Testis (tissue), 2 donors: ENCODE measurements at regions not wholly inside any gene's neighbourhood (a gene's known extent, or its start where the extent isn't known, plus 50 kb on each side); places are given as distances from the start of the nearest gene placed in this dataset.

Source experiments
- POLR2A ChIP-seq: fragments of 450-650 bp; IDR thresholded peaks from one replicate; pipeline ENCODE4 v1.6.1; 2017; ENCODE audit warnings: antibody characterized with exemption, mild to moderate bottlenecking, moderate library complexity
- TF ChIP-seq, protein P1 (sequence below), 3 experiments: fragments of 450-650 bp in 2 of 3; fragments of 200-600 bp in 1 of 3; sonication (generic) in 1 of 3; IDR thresholded peaks; one replicate each; pipeline ENCODE4 v1.5.1; 2016 to 2019; ENCODE audit warnings: antibody characterized with exemption in 3 of 3, mild to moderate bottlenecking in 2 of 3, moderate library complexity in 1 of 3

DNA sequence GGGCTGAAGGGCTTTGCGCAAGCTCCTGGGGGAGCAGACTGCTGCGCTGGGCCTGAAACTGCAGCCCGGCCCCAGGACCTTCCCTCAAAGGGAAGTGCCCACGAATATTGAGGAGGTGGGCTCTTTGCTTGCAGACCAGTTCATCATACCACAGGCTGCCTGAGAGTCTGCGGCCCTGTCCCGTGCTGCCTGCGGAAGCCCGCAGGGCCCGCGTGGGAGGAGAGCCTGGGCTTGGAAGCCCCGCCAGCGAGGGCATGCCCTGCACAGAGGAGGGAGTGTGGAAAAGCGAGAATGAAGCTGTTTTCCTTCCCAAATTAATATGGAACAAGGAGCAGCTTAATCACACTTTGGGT is 83.6 kb upstream of the MKI67 start:
- TF ChIP-seq POLR2A: no peak
- TF ChIP-seq, protein P1, sequence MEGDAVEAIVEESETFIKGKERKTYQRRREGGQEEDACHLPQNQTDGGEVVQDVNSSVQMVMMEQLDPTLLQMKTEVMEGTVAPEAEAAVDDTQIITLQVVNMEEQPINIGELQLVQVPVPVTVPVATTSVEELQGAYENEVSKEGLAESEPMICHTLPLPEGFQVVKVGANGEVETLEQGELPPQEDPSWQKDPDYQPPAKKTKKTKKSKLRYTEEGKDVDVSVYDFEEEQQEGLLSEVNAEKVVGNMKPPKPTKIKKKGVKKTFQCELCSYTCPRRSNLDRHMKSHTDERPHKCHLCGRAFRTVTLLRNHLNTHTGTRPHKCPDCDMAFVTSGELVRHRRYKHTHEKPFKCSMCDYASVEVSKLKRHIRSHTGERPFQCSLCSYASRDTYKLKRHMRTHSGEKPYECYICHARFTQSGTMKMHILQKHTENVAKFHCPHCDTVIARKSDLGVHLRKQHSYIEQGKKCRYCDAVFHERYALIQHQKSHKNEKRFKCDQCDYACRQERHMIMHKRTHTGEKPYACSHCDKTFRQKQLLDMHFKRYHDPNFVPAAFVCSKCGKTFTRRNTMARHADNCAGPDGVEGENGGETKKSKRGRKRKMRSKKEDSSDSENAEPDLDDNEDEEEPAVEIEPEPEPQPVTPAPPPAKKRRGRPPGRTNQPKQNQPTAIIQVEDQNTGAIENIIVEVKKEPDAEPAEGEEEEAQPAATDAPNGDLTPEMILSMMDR (IDR thresholded peaks at IDR 0.05): no peak
